ENCODE measurements at regions not wholly inside any gene's neighbourhood (a gene's known extent, or its start where the extent isn't known, plus 50 kb on each side); places are given as distances from the start of the nearest gene placed in this dataset.

DNA sequence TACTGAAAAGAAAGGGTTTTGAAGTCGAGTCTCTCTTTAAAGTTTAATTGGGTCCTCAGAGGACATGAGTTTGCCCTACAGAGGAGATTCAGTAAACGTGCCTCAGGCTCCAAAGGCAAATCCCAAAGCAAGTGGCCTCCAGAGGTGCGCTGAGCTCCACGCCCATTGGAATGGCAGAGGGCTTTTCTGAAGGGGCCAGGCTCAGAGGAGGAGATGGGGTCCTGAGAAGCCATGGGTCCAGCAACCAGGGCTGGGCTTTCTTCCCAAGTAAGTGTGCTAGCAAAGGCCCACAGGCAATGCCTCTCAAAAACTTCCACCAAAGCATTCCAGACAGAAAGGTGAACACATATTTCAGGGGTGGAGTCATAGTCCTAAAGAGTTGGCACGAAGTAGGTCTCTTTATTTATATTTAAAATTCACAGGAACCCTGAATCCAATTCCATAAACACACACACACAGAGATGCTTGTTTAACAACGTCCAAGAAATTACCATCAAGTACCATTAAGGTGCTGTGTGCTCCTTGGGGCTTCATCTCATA is 93.0 kb upstream of the SH3BP4 start:
- H3K4me1 ChIP-seq (ENCODE audit: control insufficient read depth, low read depth, low read length), result no peaks in the 10 kb centered on the region

DNA sequence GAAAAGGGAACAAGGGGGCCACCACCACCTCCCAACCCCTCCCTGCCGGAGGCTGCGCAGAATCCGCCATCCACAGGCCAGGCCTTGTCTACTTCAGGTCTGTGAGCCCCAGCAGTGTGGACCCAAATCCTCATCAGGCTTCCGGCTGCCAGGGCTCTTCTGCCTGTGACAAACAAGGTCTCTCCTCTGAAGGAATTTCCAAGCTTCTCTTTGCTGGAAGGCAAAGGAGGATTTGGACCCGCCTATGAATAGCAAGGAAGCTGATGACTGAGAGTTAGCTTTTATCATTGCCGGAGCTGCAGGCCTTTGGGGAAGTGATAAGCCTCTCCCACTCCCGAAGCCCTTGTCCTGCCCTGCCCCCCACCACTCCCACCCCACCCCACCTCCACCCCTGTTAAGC is 93.7 kb upstream of the SH3BP4 start:
- Histone ChIP-seq H2AK5ac (ENCODE audit: low read length) (no peak overlapping the region), H3K4me3 (ENCODE audit: low read length) (no peak overlapping the region), H3K27me3 (ENCODE audit: insufficient read depth, low read length, poor library complexity) (no peaks in the 10 kb centered on the region), H3K27ac (ENCODE audit: low read depth, low read length) (no peak overlapping the region), H2BK5ac (ENCODE audit: low read length) (no peak overlapping the region), H4K5ac (ENCODE audit: low read length) (no peak overlapping the region), H3K4ac (ENCODE audit: low read depth, low read length) (no peak overlapping the region), H2BK120ac (ENCODE audit: low read depth, low read length) (no peak overlapping the region), H3K4me2 (ENCODE audit: low read length) (no peak overlapping the region), H3K4me1 (ENCODE audit: control insufficient read depth, low read depth, low read length) (no peaks in the 10 kb centered on the region), H3K23ac (ENCODE audit: low read length) (no peak overlapping the region), H3K9ac (ENCODE audit: low read length) (no peak overlapping the region), H2BK15ac (replicated peaks; ENCODE audit: low read depth) (no peak overlapping the region), H3K18ac (ENCODE audit: low read length) (peak overlapping the region; percentile 9), H4K8ac (ENCODE audit: low read depth, low read length) (no peak overlapping the region), H3K79me2 (ENCODE audit: control insufficient read depth, insufficient read depth, low read length) (no peaks in the 10 kb centered on the region), H3K36me3 (ENCODE audit: control insufficient read depth, insufficient read depth, low read length) (no peaks in the 10 kb centered on the region), H3K79me1 (ENCODE audit: low read length) (no peaks in the 10 kb centered on the region), H3K56ac (ENCODE audit: low read length) (peak overlapping the region; percentile 73)
- DNase-seq, result peak; percentile 65
- no CpG with 5 or more reads among the region's 7 CpGs for WGBS (ENCODE audit: extremely low coverage, insufficient coverage, low lambda C conversion rate)

More for the DNA sequence above, 93.0 kb upstream of the SH3BP4 start:
- H3K56ac ChIP-seq (ENCODE audit: low read length), result no peak overlapping the region
- H3K4ac ChIP-seq (ENCODE audit: low read depth, low read length), result no peak overlapping the region
- no peaks in the 10 kb centered on the region for H3K27me3 ChIP-seq (ENCODE audit: insufficient read depth, low read length, poor library complexity)
- no peak overlapping the region for H4K8ac ChIP-seq (ENCODE audit: low read depth, low read length)
- no peak overlapping the region for H3K18ac ChIP-seq (ENCODE audit: low read length)
- H3K79me2 ChIP-seq (ENCODE audit: control insufficient read depth, insufficient read depth, low read length), result no peaks in the 10 kb centered on the region
- H3K9ac ChIP-seq (ENCODE audit: low read length), result no peak overlapping the region
- no CpG with 5 or more reads among the region's 6 CpGs for WGBS (ENCODE audit: extremely low coverage, insufficient coverage, low lambda C conversion rate)
- H3K4me2 ChIP-seq (ENCODE audit: low read length), result no peak overlapping the region
- DNase-seq, result no peak
- H2BK120ac ChIP-seq (ENCODE audit: low read depth, low read length), result no peak overlapping the region
- H3K79me1 ChIP-seq (ENCODE audit: low read length), result no peaks in the 10 kb centered on the region
- no peak overlapping the region for H2BK15ac ChIP-seq (replicated peaks; ENCODE audit: low read depth)
- H2BK5ac ChIP-seq (ENCODE audit: low read length), result no peak overlapping the region
- no peak overlapping the region for H2AK5ac ChIP-seq (ENCODE audit: low read length)
- H3K23ac ChIP-seq (ENCODE audit: low read length), result no peak overlapping the region
- H3K36me3 ChIP-seq (ENCODE audit: control insufficient read depth, insufficient read depth, low read length), result no peaks in the 10 kb centered on the region
- H3K27ac ChIP-seq (ENCODE audit: low read depth, low read length), result no peak overlapping the region
- no peak overlapping the region for H3K4me3 ChIP-seq (ENCODE audit: low read length)
- H4K5ac ChIP-seq (ENCODE audit: low read length), result no peak overlapping the region

DNA sequence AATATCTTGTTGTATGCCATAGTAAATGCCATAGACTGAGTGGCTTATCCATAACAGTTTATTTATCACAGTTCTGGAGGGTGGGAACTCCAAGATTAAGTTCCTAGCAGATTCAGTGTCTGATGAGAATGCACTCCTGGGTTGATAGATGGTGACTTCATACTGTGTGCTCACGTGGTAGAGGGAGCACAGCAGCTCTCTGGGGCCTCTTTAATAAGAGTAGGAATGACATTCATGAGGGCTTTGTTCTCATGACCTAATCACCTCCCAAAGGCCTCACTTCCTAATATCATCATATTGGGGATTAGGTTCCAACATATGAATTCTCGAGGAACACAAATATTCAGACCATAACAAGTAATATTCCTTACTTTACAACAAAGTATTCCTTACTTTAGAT is 98.1 kb upstream of the SH3BP4 start:
- no CpG with 5 or more reads among the region's 2 CpGs for WGBS (ENCODE audit: extremely low coverage, insufficient coverage, low lambda C conversion rate)
- Histone ChIP-seq H3K23ac (ENCODE audit: low read length) (no peak overlapping the region), H4K8ac (ENCODE audit: low read depth, low read length) (no peak overlapping the region), H3K79me1 (ENCODE audit: low read length) (no peaks in the 10 kb centered on the region), H3K36me3 (ENCODE audit: control insufficient read depth, insufficient read depth, low read length) (no peaks in the 10 kb centered on the region), H2AK5ac (ENCODE audit: low read length) (no peak overlapping the region), H3K27me3 (ENCODE audit: insufficient read depth, low read length, poor library complexity) (no peaks in the 10 kb centered on the region), H2BK120ac (ENCODE audit: low read depth, low read length) (no peak overlapping the region), H3K4ac (ENCODE audit: low read depth, low read length) (no peak overlapping the region), H3K18ac (ENCODE audit: low read length) (no peak overlapping the region), H3K79me2 (ENCODE audit: control insufficient read depth, insufficient read depth, low read length) (no peaks in the 10 kb centered on the region), H2BK15ac (replicated peaks; ENCODE audit: low read depth) (no peak overlapping the region), H3K4me2 (ENCODE audit: low read length) (no peak overlapping the region), H3K27ac (ENCODE audit: low read depth, low read length) (no peak overlapping the region), H3K56ac (ENCODE audit: low read length) (no peak overlapping the region), H4K5ac (ENCODE audit: low read length) (no peak overlapping the region), H2BK5ac (ENCODE audit: low read length) (no peak overlapping the region), H3K4me1 (ENCODE audit: control insufficient read depth, low read depth, low read length) (no peaks in the 10 kb centered on the region), H3K9ac (ENCODE audit: low read length) (no peak overlapping the region), H3K4me3 (ENCODE audit: low read length) (no peak overlapping the region)
- no peak for DNase-seq

DNA sequence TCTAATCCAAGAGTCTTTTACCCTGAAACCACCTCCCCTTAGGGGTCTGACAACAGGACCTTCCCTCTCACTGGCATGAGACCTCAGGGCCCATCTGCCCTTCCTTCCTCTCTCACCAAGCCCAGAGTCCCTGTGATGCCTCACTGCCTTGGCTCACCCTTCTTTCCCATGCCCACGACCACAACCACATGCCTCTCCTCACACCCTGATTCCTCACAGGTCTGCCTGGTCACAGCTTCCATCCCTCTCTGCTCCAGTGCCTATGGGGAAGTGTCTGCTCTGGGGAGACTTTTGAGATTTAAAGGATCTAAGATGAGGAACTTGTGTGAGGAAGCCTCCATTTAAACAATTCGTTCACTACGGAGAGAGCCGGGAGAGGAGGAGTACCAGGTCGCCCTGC is 98.9 kb upstream of the SH3BP4 start:
- H3K23ac ChIP-seq (ENCODE audit: low read length), result no peak overlapping the region
- H3K18ac ChIP-seq (ENCODE audit: low read length), result no peak overlapping the region
- no peak for DNase-seq
- H3K79me1 ChIP-seq (ENCODE audit: low read length), result no peaks in the 10 kb centered on the region
- no peak overlapping the region for H3K4ac ChIP-seq (ENCODE audit: low read depth, low read length)
- H3K56ac ChIP-seq (ENCODE audit: low read length), result no peak overlapping the region
- WGBS (ENCODE audit: extremely low coverage, insufficient coverage, low lambda C conversion rate), result no CpG with 5 or more reads among the region's 5 CpGs
- no peak overlapping the region for H2BK5ac ChIP-seq (ENCODE audit: low read length)
- no peak overlapping the region for H4K5ac ChIP-seq (ENCODE audit: low read length)
- H3K79me2 ChIP-seq (ENCODE audit: control insufficient read depth, insufficient read depth, low read length), result no peaks in the 10 kb centered on the region
- no peak overlapping the region for H3K4me2 ChIP-seq (ENCODE audit: low read length)
- H4K8ac ChIP-seq (ENCODE audit: low read depth, low read length), result no peak overlapping the region
- H2AK5ac ChIP-seq (ENCODE audit: low read length), result no peak overlapping the region
- no peaks in the 10 kb centered on the region for H3K27me3 ChIP-seq (ENCODE audit: insufficient read depth, low read length, poor library complexity)
- no peak overlapping the region for H3K9ac ChIP-seq (ENCODE audit: low read length)
- H3K4me3 ChIP-seq (ENCODE audit: low read length), result no peak overlapping the region
- no peak overlapping the region for H2BK15ac ChIP-seq (replicated peaks; ENCODE audit: low read depth)
- no peaks in the 10 kb centered on the region for H3K4me1 ChIP-seq (ENCODE audit: control insufficient read depth, low read depth, low read length)
- H3K36me3 ChIP-seq (ENCODE audit: control insufficient read depth, insufficient read depth, low read length), result no peaks in the 10 kb centered on the region
- H2BK120ac ChIP-seq (ENCODE audit: low read depth, low read length), result no peak overlapping the region
- H3K27ac ChIP-seq (ENCODE audit: low read depth, low read length), result no peak overlapping the region

DNA sequence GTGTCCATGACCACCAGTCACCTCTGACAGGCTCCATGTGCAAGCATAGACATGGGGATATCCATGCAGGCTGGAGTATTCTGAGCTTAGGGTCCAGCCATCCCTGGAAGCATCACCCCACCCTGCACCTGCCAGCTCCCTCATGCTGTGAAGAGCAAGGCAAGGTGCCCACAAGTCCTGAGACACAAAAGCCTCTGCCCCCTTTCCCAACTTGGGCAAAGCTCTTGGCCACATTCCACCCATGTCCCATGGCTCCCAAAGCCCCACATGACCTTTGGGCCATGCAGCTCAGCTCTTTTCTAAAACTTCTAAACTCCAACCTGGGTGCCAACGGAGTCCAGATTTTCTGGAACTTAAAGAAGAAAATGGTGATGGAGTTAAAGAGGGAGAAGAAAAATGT is 99.8 kb upstream of the SH3BP4 start:
- Histone ChIP-seq H3K4me3 (ENCODE audit: low read length) (no peak overlapping the region), H3K4ac (ENCODE audit: low read depth, low read length) (no peak overlapping the region), H3K56ac (ENCODE audit: low read length) (no peak overlapping the region), H3K18ac (ENCODE audit: low read length) (no peak overlapping the region), H3K36me3 (ENCODE audit: control insufficient read depth, insufficient read depth, low read length) (no peaks in the 10 kb centered on the region), H3K4me2 (ENCODE audit: low read length) (no peak overlapping the region), H3K23ac (ENCODE audit: low read length) (no peak overlapping the region), H2BK120ac (ENCODE audit: low read depth, low read length) (no peak overlapping the region), H3K4me1 (ENCODE audit: control insufficient read depth, low read depth, low read length) (no peaks in the 10 kb centered on the region), H2BK5ac (ENCODE audit: low read length) (no peak overlapping the region), H3K79me2 (ENCODE audit: control insufficient read depth, insufficient read depth, low read length) (no peaks in the 10 kb centered on the region), H3K27me3 (ENCODE audit: insufficient read depth, low read length, poor library complexity) (no peaks in the 10 kb centered on the region), H4K5ac (ENCODE audit: low read length) (no peak overlapping the region), H4K8ac (ENCODE audit: low read depth, low read length) (no peak overlapping the region), H3K79me1 (ENCODE audit: low read length) (no peaks in the 10 kb centered on the region), H2BK15ac (replicated peaks; ENCODE audit: low read depth) (no peak overlapping the region), H3K27ac (ENCODE audit: low read depth, low read length) (no peak overlapping the region), H3K9ac (ENCODE audit: low read length) (no peak overlapping the region), H2AK5ac (ENCODE audit: low read length) (no peak overlapping the region)
- no CpG with 5 or more reads among the region's 1 CpG for WGBS (ENCODE audit: extremely low coverage, insufficient coverage, low lambda C conversion rate)
- DNase-seq, result no peak

DNA sequence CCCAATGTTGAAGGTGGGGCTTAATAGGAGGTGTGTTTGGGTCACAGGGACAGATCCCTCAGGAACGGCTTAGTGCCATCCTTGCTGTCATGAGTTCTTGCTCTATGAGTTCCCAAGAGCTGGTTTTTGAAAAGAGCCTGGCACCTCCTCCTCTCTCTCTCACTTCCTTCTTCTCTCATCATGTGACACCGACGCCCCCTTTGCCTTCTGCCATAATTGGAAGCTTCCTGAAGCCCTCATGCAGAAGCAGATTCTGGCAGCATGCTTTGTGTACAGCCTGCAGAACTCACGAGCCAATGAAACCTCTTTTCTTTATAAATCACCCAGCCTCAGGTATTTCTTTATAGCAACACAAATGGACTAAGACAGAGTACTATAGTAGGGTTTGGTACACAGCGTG is 100.4 kb upstream of the SH3BP4 start:
- Histone ChIP-seq H3K4ac (ENCODE audit: low read depth, low read length) (no peak overlapping the region), H3K18ac (ENCODE audit: low read length) (no peak overlapping the region), H2BK120ac (ENCODE audit: low read depth, low read length) (no peak overlapping the region), H3K56ac (ENCODE audit: low read length) (no peak overlapping the region), H3K27ac (ENCODE audit: low read depth, low read length) (no peak overlapping the region), H4K5ac (ENCODE audit: low read length) (no peak overlapping the region), H3K4me2 (ENCODE audit: low read length) (no peak overlapping the region), H2BK15ac (replicated peaks; ENCODE audit: low read depth) (no peak overlapping the region), H3K36me3 (ENCODE audit: control insufficient read depth, insufficient read depth, low read length) (no peaks in the 10 kb centered on the region), H4K8ac (ENCODE audit: low read depth, low read length) (no peak overlapping the region), H3K79me2 (ENCODE audit: control insufficient read depth, insufficient read depth, low read length) (no peaks in the 10 kb centered on the region), H3K9ac (ENCODE audit: low read length) (no peak overlapping the region), H3K4me3 (ENCODE audit: low read length) (no peak overlapping the region), H3K27me3 (ENCODE audit: insufficient read depth, low read length, poor library complexity) (no peaks in the 10 kb centered on the region), H2BK5ac (ENCODE audit: low read length) (no peak overlapping the region), H2AK5ac (ENCODE audit: low read length) (no peak overlapping the region), H3K4me1 (ENCODE audit: control insufficient read depth, low read depth, low read length) (no peaks in the 10 kb centered on the region), H3K23ac (ENCODE audit: low read length) (no peak overlapping the region), H3K79me1 (ENCODE audit: low read length) (no peaks in the 10 kb centered on the region)
- no peak for DNase-seq
- no CpG with 5 or more reads among the region's 5 CpGs for WGBS (ENCODE audit: extremely low coverage, insufficient coverage, low lambda C conversion rate)

All from mesendoderm (in vitro differentiated cells).